ENCODE measurements at regions not wholly inside any gene's neighbourhood (a gene's known extent, or its start where the extent isn't known, plus 50 kb on each side); places are given as distances from the start of the nearest gene placed in this dataset.

DNA sequence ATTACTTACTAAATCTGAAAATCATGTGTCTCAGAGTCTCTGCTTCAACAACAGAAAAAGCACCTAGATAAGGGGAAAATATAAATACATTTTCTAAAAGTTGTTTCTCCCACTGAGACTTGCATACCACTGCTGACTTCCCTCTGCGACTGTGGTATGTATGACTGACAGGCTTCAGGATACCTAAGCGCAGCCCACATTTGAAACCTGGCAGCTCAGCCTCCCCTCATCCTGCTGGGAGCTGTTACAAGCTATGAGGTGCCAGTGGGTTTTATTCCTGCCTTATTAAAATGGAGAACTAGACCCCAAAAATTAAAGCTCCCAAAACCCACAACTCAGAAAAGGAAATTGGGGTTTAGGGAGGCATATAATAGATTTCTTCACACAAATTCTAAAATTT, 133.6 kb downstream of the RAB38 start:
- no peak for ATAC-seq

DNA sequence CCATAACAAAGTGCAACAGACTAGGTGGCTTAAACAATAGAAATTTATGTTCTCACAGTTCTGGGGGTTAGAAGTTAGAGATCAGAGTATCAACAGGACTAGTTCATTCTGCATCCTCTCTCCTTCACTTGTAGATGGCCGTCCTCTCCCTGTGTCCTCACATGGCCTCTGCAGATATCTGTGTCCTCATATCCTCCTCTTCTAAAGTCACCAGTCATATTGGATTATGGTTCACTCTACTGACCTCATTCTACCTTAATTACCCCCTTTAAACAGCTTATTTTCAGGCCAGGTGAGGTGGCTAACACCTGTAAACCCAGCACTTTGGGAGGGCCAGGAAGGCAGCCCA, 135.1 kb downstream of the RAB38 start:
- TF ChIP-seq ZNF565 (CRISPR knock-in tag; conservative IDR thresholded peaks at IDR 0.05; ENCODE audit: low read depth): no peak
- no peak for ATAC-seq

More for the DNA sequence above, 133.6 kb downstream of the RAB38 start:
- TF ChIP-seq ZC3H10 (CRISPR knock-in tag; IDR thresholded peaks at IDR 0.05): no peak
- no peak for TF ChIP-seq PPARA (CRISPR knock-in tag; IDR thresholded peaks at IDR 0.05; ENCODE audit: borderline replicate concordance)
- TF ChIP-seq ARNTL (CRISPR knock-in tag; IDR thresholded peaks at IDR 0.05; ENCODE audit: borderline replicate concordance, low read depth): no peak
- TF ChIP-seq ZNF8 (CRISPR knock-in tag; IDR thresholded peaks at IDR 0.05): no peak
- TF ChIP-seq TOX (CRISPR knock-in tag; IDR thresholded peaks at IDR 0.05; ENCODE audit: borderline replicate concordance): no peak
- TF ChIP-seq POU6F1 (CRISPR knock-in tag; IDR thresholded peaks at IDR 0.05; ENCODE audit: borderline replicate concordance, low read depth): no peak
- TF ChIP-seq ZNF565 (CRISPR knock-in tag; conservative IDR thresholded peaks at IDR 0.05; ENCODE audit: low read depth): no peak
- TF ChIP-seq ESRRG (CRISPR knock-in tag; IDR thresholded peaks at IDR 0.05): no peak
- TF ChIP-seq BACH2 (CRISPR knock-in tag; IDR thresholded peaks at IDR 0.05; ENCODE audit: borderline replicate concordance): no peak
- no peak for TF ChIP-seq OSR1 (CRISPR knock-in tag; IDR thresholded peaks at IDR 0.05)
- TF ChIP-seq TCF4 (CRISPR knock-in tag; IDR thresholded peaks at IDR 0.05; ENCODE audit: borderline replicate concordance): no peak
- TF ChIP-seq GLIS3 (CRISPR knock-in tag; IDR thresholded peaks at IDR 0.05): no peak
- no peak for TF ChIP-seq SNAI2 (CRISPR knock-in tag; IDR thresholded peaks at IDR 0.05)
- no peak for TF ChIP-seq CREB5 (CRISPR knock-in tag; IDR thresholded peaks at IDR 0.05; ENCODE audit: low read depth)

GRCh38 chr11:88039476-88040147, 135.6 kb downstream of the RAB38 start:
- TF ChIP-seq TOX (CRISPR knock-in tag; IDR thresholded peaks at IDR 0.05; ENCODE audit: borderline replicate concordance) (no peak), CSDC2 (CRISPR knock-in tag; IDR thresholded peaks at IDR 0.05) (no peak), TSHZ2 (CRISPR knock-in tag; IDR thresholded peaks at IDR 0.05) (no peak), TCF4 (CRISPR knock-in tag; IDR thresholded peaks at IDR 0.05; ENCODE audit: borderline replicate concordance) (no peak), ISL1 (CRISPR knock-in tag; IDR thresholded peaks at IDR 0.05) (no peak), ZNF8 (CRISPR knock-in tag; IDR thresholded peaks at IDR 0.05) (no peak), ARNTL (CRISPR knock-in tag; IDR thresholded peaks at IDR 0.05; ENCODE audit: borderline replicate concordance, low read depth) (no peak), ESRRG (CRISPR knock-in tag; IDR thresholded peaks at IDR 0.05) (no peak), ZC3H10 (CRISPR knock-in tag; IDR thresholded peaks at IDR 0.05) (no peak), ZNF565 (CRISPR knock-in tag; conservative IDR thresholded peaks at IDR 0.05; ENCODE audit: low read depth) (no peak), BACH2 (CRISPR knock-in tag; IDR thresholded peaks at IDR 0.05; ENCODE audit: borderline replicate concordance) (no peak), SNAI2 (CRISPR knock-in tag; IDR thresholded peaks at IDR 0.05) (no peak), ZFP3 (CRISPR knock-in tag; IDR thresholded peaks at IDR 0.05) (no peak), OSR1 (CRISPR knock-in tag; IDR thresholded peaks at IDR 0.05) (no peak), ZFP30 (CRISPR knock-in tag; IDR thresholded peaks at IDR 0.05) (no peak), POU6F1 (CRISPR knock-in tag; IDR thresholded peaks at IDR 0.05; ENCODE audit: borderline replicate concordance, low read depth) (no peak), PPARA (CRISPR knock-in tag; IDR thresholded peaks at IDR 0.05; ENCODE audit: borderline replicate concordance) (no peak)
- TF ChIP-seq, protein P1, sequence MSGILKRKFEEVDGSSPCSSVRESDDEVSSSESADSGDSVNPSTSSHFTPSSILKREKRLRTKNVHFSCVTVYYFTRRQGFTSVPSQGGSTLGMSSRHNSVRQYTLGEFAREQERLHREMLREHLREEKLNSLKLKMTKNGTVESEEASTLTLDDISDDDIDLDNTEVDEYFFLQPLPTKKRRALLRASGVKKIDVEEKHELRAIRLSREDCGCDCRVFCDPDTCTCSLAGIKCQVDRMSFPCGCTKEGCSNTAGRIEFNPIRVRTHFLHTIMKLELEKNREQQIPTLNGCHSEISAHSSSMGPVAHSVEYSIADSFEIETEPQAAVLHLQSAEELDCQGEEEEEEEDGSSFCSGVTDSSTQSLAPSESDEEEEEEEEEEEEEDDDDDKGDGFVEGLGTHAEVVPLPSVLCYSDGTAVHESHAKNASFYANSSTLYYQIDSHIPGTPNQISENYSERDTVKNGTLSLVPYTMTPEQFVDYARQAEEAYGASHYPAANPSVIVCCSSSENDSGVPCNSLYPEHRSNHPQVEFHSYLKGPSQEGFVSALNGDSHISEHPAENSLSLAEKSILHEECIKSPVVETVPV (CRISPR knock-in tag; IDR thresholded peaks at IDR 0.05): no peak
- ATAC-seq: no peak
